ENCODE measurements at regions not wholly inside any gene's neighbourhood (a gene's known extent, or its start where the extent isn't known, plus 50 kb on each side); places are given as distances from the start of the nearest gene placed in this dataset.

DNA sequence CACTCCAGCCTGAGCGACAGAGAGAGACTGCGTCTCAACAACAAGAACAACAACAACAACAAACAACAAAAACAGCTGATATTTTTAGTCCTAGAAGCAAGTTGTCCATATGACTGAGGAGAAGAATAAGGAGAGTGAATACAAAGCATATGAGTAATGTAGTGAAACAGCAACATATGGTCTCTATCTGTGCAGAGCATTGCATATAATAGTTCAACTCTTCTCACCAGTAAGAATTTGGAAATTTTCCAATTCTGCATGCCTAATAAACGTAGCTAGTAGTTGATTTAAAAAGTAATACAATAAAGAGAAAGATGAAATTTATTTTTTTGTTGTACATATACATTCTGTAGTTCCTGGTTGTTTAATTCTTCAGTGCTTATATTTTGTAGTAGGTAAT lies 129.7 kb upstream of the FAM83B start:
- no peak for DNase-seq (ENCODE audit: low read depth in 2 of 2)

DNA sequence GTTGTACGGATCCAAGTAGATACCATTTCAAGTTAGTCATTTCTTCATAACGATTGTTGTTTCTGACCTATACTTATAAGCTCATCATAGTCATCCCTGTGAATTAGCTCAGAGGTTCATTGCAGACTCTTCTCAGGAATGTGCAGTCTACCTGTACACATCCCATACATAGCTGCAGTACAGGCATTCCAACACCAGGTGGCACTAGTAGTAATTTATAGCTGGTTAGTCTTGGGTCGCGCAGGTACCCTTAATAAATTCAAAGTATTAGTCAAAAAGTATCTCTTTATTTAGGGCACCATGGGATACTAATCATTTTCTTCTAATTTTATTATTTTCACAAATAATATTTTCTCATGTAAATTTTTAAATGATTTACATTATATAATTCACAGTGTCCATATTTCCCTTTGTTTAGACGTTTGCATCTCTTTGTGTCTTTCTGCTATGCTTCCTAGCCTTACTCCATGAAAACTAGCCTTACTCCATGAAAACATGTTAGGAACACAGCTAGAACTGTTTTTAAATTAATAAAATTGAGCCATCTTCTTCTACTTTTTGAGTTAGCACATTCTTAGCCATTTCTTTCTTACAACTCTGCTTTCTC lies 128.6 kb upstream of the FAM83B start:
- peak; percentile 48 to 65 for DNase-seq (ENCODE audit: low read depth in 2 of 2)

DNA sequence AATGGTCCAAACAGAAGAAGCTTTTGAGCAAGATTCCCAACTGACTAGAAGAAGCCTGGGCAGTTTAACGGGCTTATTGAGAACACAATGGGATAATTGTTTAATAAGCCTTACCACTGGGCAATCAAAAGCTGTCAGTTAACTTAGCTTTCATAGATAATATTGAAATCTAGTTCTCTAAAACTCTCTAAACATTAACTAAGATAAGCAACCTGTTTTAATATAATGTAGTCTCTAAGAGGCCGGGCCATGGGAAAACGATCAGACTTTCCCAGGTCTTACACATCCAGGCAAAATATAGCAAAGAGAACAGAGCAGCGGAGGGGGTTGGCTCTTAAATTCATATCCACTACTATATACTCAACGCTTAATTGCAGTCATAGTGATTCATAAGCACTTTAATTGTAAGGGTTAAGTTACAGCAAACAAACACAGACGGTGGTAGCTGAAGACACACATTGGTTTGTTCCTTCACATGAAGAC lies 128.0 kb upstream of the FAM83B start:
- no peak for DNase-seq (ENCODE audit: low read depth in 2 of 2)

DNA sequence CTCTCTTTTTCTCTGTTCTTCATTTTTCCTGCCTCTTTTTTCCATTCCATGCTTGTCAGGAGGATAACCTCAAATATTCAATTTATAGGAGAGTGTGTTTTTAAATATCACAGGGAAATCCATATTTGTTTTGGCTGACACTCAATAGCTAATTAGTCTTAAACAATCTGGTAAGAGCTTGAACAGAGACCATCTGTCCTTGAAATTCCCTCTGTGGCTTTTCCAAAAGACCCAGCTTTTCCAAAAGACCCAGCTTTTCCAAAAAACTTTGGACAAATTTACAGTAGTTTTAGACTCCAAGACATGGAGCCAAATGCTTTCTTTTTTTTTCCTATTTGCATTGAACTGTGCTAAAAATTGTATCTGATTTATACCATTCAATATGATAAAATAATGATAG lies 127.4 kb upstream of the FAM83B start:
- DNase-seq (ENCODE audit: low read depth in 2 of 2), result no peak

DNA sequence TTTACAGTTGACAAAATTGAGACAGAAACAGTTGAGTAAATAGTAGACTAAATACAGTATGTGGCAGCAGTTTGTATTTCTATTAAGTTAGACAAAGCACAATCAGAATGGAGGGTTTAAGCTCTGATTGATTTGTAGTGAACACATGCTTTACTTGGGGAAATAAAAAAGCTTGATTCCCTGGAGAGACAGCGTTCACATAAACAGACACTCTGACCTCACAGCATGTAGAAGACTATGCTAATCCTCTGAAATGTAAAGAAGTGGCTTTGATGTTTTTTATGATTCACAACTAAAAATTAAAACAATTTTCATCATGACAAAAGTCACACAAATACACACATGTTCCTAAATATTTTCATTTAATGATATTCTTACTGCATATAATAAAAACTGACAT lies 126.9 kb upstream of the FAM83B start:
- no peak for DNase-seq (ENCODE audit: low read depth in 2 of 2)

DNA sequence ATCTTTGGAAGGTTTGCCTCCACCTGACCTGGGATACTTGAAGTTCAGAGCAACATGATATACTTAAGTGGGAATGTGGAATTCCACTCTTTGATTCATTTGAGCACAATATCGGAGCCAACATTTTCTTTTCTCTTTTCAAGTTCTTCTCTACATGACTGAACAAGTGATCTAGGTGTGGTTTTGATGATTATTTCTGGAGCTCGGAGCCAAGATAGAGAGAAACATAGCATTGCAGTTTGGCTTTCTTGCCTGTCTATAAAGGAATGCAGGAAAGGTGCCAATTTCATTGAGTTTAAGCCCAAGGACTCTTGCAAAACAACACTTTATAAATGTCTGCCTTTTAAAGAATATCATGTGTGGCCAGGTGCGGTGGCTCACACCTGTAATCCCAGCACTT lies 124.2 kb upstream of the FAM83B start:
- DNase-seq (ENCODE audit: low read depth in 2 of 2), result no peak

DNA sequence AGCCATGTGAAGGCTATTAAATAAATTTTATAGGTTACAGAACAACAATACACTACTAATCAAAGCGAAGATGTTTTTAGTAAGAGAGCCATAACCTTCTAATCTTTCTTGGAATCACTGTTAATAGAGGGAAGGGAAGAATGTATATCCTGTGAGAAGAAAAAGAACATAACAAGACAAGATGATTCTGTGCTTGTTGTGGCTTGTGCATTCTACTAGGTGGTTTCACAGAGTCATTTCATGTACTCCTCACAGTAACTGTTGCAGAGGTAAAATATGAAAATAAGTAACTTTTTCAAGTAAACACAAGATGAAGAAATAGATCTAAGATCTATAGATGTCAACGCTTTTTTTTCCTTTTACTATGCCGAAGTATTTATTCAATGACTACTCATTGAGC lies 116.9 kb upstream of the FAM83B start:
- no peak for DNase-seq (ENCODE audit: low read depth in 2 of 2)

DNA sequence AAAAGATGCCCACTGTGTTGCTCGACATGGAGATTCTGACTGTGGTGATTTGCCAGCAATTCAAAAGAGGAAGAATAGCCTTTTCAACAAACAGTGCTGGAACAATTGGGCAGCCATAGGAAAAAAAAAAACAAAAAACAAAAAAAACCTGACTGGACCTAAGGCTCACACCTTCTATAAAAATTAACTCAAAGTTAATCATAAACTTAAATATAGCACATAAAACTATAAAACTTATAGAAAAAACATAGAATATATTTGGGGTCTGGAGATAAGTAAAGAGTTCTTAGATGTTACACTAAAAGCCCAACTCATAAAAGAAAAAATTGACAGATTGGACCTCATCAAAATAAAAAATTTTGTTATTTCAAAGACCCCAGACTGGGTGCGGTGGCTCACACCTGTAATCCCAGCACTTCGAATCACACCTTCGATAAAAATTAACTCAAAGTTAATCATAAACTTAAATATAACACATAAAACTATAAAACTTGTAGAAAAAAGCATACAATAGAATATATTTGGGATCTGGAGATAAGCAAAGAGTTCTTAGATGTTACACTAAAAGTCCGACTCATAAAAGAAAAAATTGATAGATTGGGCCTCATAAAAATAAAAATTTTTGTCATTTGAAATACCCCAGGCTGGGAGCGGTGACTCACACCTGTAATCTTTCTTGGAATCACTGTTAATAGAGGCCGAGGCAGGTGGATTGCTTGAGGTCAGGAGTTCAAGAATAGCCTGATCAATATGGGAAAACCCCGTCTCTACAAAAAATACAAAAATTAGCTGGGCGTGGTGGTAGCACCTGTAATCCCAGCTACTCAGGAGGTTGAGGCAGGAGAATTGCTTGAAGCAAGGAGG lies 115.6 kb upstream of the FAM83B start:
- no peak for DNase-seq (ENCODE audit: low read depth in 2 of 2)

DNA sequence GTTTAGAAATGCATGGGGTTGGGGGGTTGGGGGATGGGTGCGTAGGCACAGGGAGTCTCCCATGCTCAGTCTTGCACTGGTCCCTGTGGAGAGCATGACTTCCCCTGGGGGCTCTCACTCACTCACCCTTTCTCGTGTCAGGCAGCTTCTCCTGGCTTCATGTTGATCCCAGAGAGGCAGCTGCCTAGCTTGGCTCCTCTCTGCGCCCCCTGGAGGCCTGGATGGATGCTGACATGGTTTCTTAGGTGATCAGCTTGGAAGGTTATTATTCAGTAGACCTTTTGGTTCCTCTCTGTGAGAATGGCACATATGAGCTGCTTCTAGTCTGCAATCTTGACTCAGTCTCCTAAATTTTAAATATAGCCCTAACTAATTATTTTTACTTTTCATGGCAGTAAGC lies 109.3 kb upstream of the FAM83B start:
- peak; percentile 2 to 8 for DNase-seq (ENCODE audit: low read depth in 2 of 2)

DNA sequence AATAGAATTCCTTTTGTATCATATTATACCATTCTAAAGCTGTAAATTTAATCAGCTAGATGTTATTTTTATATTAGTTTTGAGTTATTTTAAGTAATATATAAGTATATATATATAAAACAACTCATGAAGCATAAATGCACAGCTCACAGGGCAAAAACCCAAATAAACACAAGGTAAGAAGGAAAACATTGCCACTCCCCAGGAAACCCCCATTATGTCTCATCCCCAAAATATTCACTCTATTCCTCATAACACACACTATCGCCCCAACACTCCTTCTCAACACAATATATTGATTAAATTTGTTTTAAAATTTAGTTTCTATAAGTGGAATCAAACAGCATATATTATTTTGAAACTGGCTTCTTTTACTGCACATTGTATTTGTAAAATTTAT lies 98.6 kb upstream of the FAM83B start:
- DNase-seq (ENCODE audit: low read depth in 2 of 2), result no peak

DNA sequence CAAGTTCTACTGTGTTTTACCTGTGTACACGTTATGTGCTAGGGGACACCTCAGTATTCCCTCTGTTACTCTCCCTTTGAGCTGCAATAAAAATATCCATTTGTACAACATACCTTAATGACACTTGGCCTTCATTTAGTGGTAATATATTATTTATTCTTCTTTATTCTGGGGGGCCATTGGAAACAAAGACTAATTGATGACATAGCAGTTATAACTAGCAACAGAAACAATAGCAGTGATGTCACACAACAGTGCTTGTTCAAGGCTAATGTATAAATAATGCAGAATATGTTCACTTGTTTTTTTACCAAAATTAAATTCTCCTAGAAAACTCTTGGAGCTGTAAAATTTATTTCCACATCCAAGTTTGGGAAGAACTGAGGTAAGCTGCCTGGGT lies 92.2 kb upstream of the FAM83B start:
- no peak for DNase-seq (ENCODE audit: low read depth in 2 of 2)

DNA sequence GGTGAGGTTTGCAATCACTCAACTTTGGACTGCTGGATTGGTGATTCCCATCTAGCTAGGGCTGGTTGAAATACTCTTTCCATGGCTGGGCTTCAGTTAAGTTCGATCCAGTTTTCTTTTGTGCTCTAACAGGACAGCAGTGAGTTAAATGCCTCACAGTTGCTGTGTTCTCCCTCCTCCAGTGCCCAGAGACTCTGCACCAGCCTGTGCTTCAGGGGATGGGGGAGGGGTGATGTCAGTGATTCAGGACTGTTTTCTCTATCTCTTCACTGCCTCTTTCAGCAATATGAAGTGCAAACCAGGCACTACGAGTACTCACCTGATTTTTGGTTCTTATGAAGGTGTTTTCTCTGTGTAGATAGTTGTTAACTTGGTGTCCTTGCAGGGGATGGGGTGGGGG lies 88.2 kb upstream of the FAM83B start:
- DNase-seq (ENCODE audit: low read depth in 2 of 2), result no peak

DNA sequence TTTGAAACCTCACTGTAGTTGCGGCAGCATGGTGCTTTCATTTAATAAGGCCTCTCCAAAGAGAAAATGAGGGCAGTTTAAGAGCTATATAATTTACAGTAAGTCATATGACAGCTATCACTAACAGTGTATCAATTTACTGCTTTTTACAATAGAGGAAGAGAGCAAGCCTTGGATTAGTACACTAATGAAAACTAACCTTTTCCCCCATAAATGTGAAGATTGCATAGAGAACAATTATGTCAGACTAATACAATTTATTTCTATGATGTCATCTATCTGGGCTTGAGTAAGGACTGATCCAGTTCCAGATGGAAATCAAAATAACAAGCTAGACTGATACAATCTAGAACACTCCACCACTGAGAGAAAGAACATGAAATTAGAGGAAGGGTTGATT lies 78.1 kb upstream of the FAM83B start:
- no peak for DNase-seq (ENCODE audit: low read depth in 2 of 2)

DNA sequence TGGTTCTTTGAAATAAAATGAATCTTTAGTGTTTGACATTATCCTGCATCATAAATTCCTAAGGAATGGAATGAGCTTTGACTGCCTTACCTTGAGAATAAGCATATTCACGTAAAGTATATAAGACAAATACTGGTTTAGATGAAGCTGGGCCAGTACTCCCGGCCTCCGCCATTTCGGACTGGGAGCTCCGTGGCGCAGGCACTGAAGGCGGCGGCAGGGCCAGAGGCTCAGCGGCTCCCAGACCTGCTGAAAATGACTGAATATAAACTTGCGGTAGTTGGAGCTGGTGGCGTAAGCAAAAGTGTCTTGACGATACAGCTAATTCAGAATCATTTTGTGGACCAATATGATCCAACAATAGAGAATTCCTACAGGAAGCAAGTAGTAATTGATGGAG lies 76.2 kb upstream of the FAM83B start:
- DNase-seq (ENCODE audit: low read depth in 2 of 2), result no peak

DNA sequence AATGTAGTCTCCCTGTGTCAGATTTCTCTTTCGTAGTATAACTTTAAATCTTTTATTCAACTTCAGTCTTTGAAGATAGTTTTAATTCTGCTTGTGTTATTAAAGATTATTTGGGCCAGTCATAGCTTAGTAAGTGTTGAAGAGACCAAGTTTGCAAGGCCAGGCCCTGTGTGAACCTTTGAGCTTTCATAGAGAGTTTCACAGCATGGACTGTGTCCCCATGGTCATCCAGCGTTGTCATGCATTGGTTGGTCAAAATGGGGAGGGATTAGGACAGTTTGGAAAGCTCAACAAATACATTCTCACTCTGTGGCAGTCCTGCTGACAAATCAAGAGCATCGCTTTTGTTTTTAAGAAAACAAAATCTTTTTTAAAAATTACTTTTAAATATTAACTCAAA lies 74.6 kb upstream of the FAM83B start:
- DNase-seq (ENCODE audit: low read depth in 2 of 2), result no peak

DNA sequence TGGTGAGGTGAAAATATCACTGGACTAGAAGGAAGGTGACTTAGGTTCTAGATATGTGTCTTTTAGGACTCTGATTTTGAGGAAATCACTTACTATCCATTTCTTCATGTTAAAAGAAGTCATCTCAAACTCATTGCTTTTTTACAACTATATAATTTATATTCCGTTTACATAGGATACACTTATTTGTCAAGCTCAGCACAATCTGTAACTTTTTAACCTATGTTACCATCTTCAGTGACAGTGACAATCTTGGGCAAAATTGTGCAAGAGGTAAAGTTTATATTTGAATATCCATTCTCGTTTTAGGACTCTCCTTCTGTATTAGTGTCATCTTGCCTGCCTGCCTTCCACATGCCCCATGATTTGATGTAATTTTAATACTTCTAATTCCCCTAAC lies 74.0 kb upstream of the FAM83B start:
- no peak for DNase-seq (ENCODE audit: low read depth in 2 of 2)

DNA sequence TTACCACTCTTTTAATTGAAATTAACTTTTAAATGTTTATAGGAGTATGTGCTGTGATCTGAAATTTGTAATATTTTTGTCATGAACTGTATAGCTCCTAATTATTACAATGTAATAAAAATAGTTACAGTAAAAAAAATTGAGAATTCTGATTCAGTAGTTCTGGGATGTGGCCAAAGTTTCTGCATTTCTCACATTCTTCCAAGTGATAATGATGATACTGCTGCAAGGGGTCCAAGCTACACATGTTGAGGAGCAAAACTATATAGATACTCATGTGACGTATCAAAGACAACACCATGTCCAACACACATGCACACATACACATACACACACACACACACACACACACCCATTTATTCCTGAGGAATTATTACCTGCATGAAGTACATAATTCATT lies 71.0 kb upstream of the FAM83B start:
- no peak for DNase-seq (ENCODE audit: low read depth in 2 of 2)

DNA sequence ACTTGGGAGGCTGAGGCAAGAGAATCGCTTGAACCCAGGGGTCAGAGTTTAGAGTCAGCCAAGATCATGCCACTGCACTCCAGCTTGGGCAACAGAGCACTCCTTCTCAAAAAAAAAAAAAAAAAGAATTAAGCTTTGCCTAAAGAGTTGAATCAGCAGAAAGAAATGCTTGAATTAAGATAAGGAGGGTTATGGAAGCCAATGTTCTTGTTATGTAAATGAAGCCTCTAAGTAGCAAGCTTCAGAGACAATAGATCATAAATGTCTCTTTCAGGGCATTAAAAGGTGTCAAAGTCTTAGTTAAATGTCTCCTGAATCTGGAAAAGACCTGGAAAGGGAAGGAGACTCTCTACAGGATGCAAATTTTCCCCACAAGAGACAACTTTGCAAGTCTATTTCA lies 69.7 kb upstream of the FAM83B start:
- no peak for DNase-seq (ENCODE audit: low read depth in 2 of 2)

DNA sequence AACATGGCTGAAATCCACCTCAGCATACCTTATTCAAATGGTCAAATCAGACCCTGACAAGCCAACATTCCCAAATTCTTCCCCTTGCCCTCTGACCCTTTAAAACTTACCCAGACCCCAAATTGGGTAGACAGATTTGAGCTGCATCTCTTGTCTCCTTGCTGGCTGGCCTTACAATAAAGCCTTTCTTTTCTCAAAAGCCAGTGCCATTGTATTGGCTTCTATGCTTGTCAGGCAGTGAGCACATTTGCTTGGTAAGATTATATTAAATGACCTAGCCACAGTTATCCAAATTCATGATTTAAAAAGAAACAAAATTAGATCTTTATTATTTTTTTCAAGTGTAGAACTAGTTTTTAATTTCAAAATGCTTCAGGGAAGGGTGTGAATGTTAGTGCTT lies 67.8 kb upstream of the FAM83B start:
- no peak for DNase-seq (ENCODE audit: low read depth in 2 of 2)

DNA sequence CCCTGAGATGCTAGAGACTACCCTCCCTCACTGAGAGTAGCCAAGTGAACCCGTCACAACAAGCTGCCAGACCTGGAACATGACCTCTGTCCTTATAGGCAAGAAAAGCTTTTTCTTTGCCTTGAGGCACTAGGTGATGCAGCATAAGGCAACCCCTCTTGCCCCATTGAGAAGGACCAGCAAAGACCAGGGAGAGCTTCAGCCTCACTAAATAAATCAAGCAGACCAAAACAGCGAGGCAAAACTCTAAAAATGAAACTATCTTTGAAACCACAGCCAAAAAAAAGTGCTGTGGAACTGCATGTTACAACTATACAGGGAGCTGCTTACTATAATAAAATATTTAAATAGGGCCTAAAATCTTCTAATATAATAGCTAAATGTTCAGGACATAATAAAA lies 62.6 kb upstream of the FAM83B start:
- no peak for DNase-seq (ENCODE audit: low read depth in 2 of 2)

DNA sequence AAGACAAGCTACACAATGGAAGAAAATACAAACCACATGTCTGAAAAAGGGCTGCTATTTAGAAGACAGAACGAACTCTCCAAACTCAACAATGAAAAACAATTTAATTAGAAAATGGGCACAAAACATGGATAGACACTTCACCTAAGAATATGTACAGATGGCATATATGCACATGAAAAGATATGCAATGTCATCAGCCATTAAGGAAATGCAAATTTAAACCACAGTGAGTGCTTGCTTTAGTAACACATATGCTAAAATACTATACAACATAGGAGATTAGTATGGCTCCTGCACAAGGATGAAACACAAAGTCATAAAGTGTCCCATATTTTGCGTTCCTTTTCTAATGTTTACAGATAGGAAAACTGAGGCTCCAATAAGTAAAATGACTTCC lies 60.4 kb upstream of the FAM83B start:
- DNase-seq (ENCODE audit: low read depth in 2 of 2), result no peak

DNA sequence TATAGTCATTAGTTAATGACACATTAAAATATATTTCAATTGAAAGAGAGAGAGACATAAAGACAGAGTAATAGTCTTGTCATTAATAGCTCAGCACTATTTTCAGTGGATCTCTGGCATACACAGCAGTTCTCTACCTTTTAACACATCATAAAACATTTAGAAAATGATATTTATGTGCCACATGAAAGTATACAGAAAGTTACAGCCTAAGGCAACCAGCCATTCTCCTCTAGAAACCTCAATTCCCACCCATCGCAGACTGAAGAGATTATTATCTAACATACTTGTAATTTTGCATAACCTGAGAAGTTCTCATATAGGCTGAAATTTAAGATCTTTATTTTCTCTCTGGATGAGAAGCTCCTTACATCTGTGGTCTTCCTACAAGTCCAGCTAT lies 58.7 kb upstream of the FAM83B start:
- no peak for DNase-seq (ENCODE audit: low read depth in 2 of 2)
